Cardiac muscle cell (in vitro differentiated cells and primary cell): ENCODE measurements at regions not wholly inside any gene's neighbourhood (a gene's known extent, or its start where the extent isn't known, plus 50 kb on each side); places are given as distances from the start of the nearest gene placed in this dataset.

ENCODE experiments used
- DNase-seq, 2 donors: peaks; one replicate each; pipeline versions ENCODE4 v3.0.0 to v3.0.0-alpha.2; 2010 to 2017; ENCODE audit warnings: low read depth in 1 of 2, low spot score in 1 of 2
- H3K27ac ChIP-seq: fragments of 200-600 bp; sonication (generic); 2 replicates; pipeline ENCODE4 v1.5.1; 2016
- H3K27me3 ChIP-seq: fragments of 200-600 bp; sonication (generic); 2 replicates; pipeline ENCODE4 v1.6.0; 2016; ENCODE audit warnings: control low read depth
- H3K36me3 ChIP-seq: fragments of 200-600 bp; sonication (generic); 2 replicates; pipeline ENCODE4 v1.5.1; 2016; ENCODE audit warnings: control low read depth
- H3K4me1 ChIP-seq: fragments of 200-600 bp; sonication (generic); 2 replicates; pipeline ENCODE4 v1.8.1; 2017; ENCODE audit warnings: low read depth, mild to moderate bottlenecking, mixed run types
- H3K4me3 ChIP-seq: fragments of 200-600 bp; sonication (generic); 2 replicates; pipeline ENCODE4 v1.5.1; 2016; ENCODE audit warnings: mild to moderate bottlenecking
- H3K9me3 ChIP-seq: fragments of 200-600 bp; sonication (generic); 2 replicates; pipeline ENCODE4 v1.5.1; 2017; ENCODE audit warnings: low read depth, mild to moderate bottlenecking, control low read depth
- CTCF ChIP-seq: IDR thresholded peaks from 2 replicates; pipeline ENCODE4 v1.5.1; 2012; ENCODE audit warnings: low read depth, mild to moderate bottlenecking, low read length

- no peak overlapping the region for H3K4me3 ChIP-seq
- no peak overlapping the region for H3K27ac ChIP-seq
- DNase-seq: no peak
- no peaks in the 10 kb centered on the region for H3K27me3 ChIP-seq
- TF ChIP-seq CTCF: no peak
- no peaks in the 10 kb centered on the region for H3K36me3 ChIP-seq
- no peaks in the 10 kb centered on the region for H3K4me1 ChIP-seq
- H3K9me3 ChIP-seq: no peaks in the 10 kb centered on the region
Observed at GRCh38 chr9:17859228-17859627, 280.4 kb downstream of the SH3GL2 start.

- Histone ChIP-seq H3K27me3 (no peaks in the 10 kb centered on the region), H3K36me3 (no peaks in the 10 kb centered on the region), H3K4me3 (no peak overlapping the region), H3K27ac (no peak overlapping the region), H3K9me3 (no peaks in the 10 kb centered on the region), H3K4me1 (no peaks in the 10 kb centered on the region)
- DNase-seq: no peak
- no peak for TF ChIP-seq CTCF
Observed at GRCh38 chr9:17859987-17860386, 281.1 kb downstream of the SH3GL2 start.

- no peaks in the 10 kb centered on the region for H3K4me1 ChIP-seq
- H3K27me3 ChIP-seq: no peaks in the 10 kb centered on the region
- H3K4me3 ChIP-seq: no peak overlapping the region
- no peaks in the 10 kb centered on the region for H3K9me3 ChIP-seq
- H3K27ac ChIP-seq: no peak overlapping the region
- TF ChIP-seq CTCF: no peak
- H3K36me3 ChIP-seq: no peaks in the 10 kb centered on the region
- DNase-seq: no peak
Observed at GRCh38 chr9:17862101-17862500, 283.2 kb downstream of the SH3GL2 start.

GRCh38 chr9:17862629-17863028, 283.8 kb downstream of the SH3GL2 start:
- Histone ChIP-seq H3K27me3 (no peaks in the 10 kb centered on the region), H3K9me3 (no peaks in the 10 kb centered on the region), H3K36me3 (no peaks in the 10 kb centered on the region), H3K4me1 (no peaks in the 10 kb centered on the region), H3K27ac (no peak overlapping the region), H3K4me3 (no peak overlapping the region)
- DNase-seq: no peak
- no peak for TF ChIP-seq CTCF

GRCh38 chr9:17863213-17863883, 284.5 kb downstream of the SH3GL2 start:
- TF ChIP-seq CTCF: no peak
- no peak for DNase-seq
- Histone ChIP-seq H3K4me3 (no peak overlapping the region), H3K27me3 (no peaks in the 10 kb centered on the region), H3K4me1 (no peaks in the 10 kb centered on the region), H3K9me3 (no peaks in the 10 kb centered on the region), H3K27ac (no peak overlapping the region), H3K36me3 (no peaks in the 10 kb centered on the region)
